Uterus (tissue), 2 donors: ENCODE measurements at regions not wholly inside any gene's neighbourhood (a gene's known extent, or its start where the extent isn't known, plus 50 kb on each side); places are given as distances from the start of the nearest gene placed in this dataset.
"Not testable (repeated sequence)": the region's sequence is repeated elsewhere in the genome, so short reads cannot be mapped to it uniquely, and the experiment has no call there.

Experiments used
- CTCF ChIP-seq, 4 experiments: fragments of 200-600 bp in 2 of 4; fragments of 450-650 bp in 2 of 4; sonication (generic) in 2 of 4; IDR thresholded peaks; one replicate each; pipeline ENCODE4 v1.5.1; 2016 to 2019; ENCODE audit warnings: antibody characterized with exemption in 4 of 4, mild to moderate bottlenecking in 2 of 4, moderate library complexity in 1 of 4
- POLR2A ChIP-seq, 2 donors: fragments of 450-650 bp; IDR thresholded peaks; one replicate each; pipeline ENCODE4 v1.6.1; 2016; ENCODE audit warnings: antibody characterized with exemption in 2 of 2, mild to moderate bottlenecking in 1 of 2, moderate library complexity in 1 of 2

GRCh38 chrX:42833550-42833940 is 55.6 kb upstream of the PPP1R2C start:
- TF ChIP-seq CTCF, POLR2A (IDR thresholded peaks at IDR 0.05): not testable (repeated sequence)
